Right ventricle myocardium inferior (tissue), 1 donor: ENCODE measurements at regions not wholly inside any gene's neighbourhood (a gene's known extent, or its start where the extent isn't known, plus 50 kb on each side); places are given as distances from the start of the nearest gene placed in this dataset.
A peak's percentile ranks its signal among the peaks of the same experiment; 100 is the strongest.
"Not testable (repeated sequence)": the region's sequence is repeated elsewhere in the genome, so short reads cannot be mapped to it uniquely, and the experiment has no call there.

ENCODE experiments used
- ATAC-seq: fragments of 200-7000 bp; cut with Tn5 transposase; one replicate; pipeline ENCODE4 v1.9.1; 2020; ENCODE audit warnings: mild to moderate bottlenecking, moderate library complexity
- DNase-seq: peaks from one replicate; pipeline ENCODE4 v3.0.0; 2021; ENCODE audit errors: missing footprints
- intact Hi-C: fragments of 100-400 bp; cut with DNase I; formaldehyde crosslinking; loops from one replicate; pipeline ENCODE4 v1.11.0; 2022
- donor health status: DM: no; HTN: yes; CAD: no; lungs with severe emphysema.

GRCh38 chr2:43068631-43069517 is 157.5 kb downstream of the ZFP36L2 start:
- ATAC-seq (no peak), DNase-seq (no peak)
- intact Hi-C loops = no loop called here

- DNase-seq (peak; percentile 11), ATAC-seq (no peak)
- intact Hi-C loops = no loop called here
Measured at GRCh38 chr2:43068041-43068533, 158.3 kb downstream of the ZFP36L2 start.

- ATAC-seq (no peak), DNase-seq (peak; percentile 57)
- intact Hi-C loops = no loop called here
Measured at GRCh38 chr2:43067254-43068040, 159.0 kb downstream of the ZFP36L2 start.

- intact Hi-C loops, ATAC-seq: not testable (repeated sequence)
- DNase-seq = peak; percentile 15
Measured at GRCh38 chr2:43066541-43067253, 159.7 kb downstream of the ZFP36L2 start.

GRCh38 chr2:43065871-43066270 is 160.5 kb downstream of the ZFP36L2 start:
- intact Hi-C loops = no loop called here
- ATAC-seq = no peak

GRCh38 chr2:43065036-43065435 is 161.4 kb downstream of the ZFP36L2 start:
- ATAC-seq = no peak
- peak; percentile 18 for DNase-seq
- intact Hi-C loops = no loop called here

More at GRCh38 chr2:43065871-43066270, 160.5 kb downstream of the ZFP36L2 start:
- peak; percentile 27 for DNase-seq

- intact Hi-C loops, ATAC-seq: not testable (repeated sequence)
Measured at GRCh38 chr2:43063096-43063495, 163.3 kb downstream of the ZFP36L2 start.

GRCh38 chr2:43062058-43062457 is 164.3 kb downstream of the ZFP36L2 start:
- ATAC-seq (no peak), DNase-seq (no peak)
- intact Hi-C loops = no loop called here

More at GRCh38 chr2:43063096-43063495, 163.3 kb downstream of the ZFP36L2 start:
- not testable (repeated sequence) for DNase-seq

- DNase-seq = peak; percentile 25
- ATAC-seq = no peak
- intact Hi-C loops = no loop called here
Measured at GRCh38 chr2:43060390-43061016, 165.9 kb downstream of the ZFP36L2 start.

GRCh38 chr2:43059183-43059897 is 167.1 kb downstream of the ZFP36L2 start:
- DNase-seq = peak; percentile 87
- ATAC-seq = peak; percentile 92
- intact Hi-C loops = no loop called here

GRCh38 chr2:43058726-43059110 is 167.7 kb downstream of the ZFP36L2 start:
- intact Hi-C loops = no loop called here
- ATAC-seq (no peak), DNase-seq (peak; percentile 27)

- ATAC-seq (no peak), DNase-seq (peak; percentile 25)
- intact Hi-C loops = no loop called here
Measured at GRCh38 chr2:43057742-43058725, 168.4 kb downstream of the ZFP36L2 start.

GRCh38 chr2:43057026-43057741 is 169.2 kb downstream of the ZFP36L2 start:
- DNase-seq = peak; percentile 78
- intact Hi-C loops = no loop called here

GRCh38 chr2:43055985-43056384 is 170.4 kb downstream of the ZFP36L2 start:
- ATAC-seq = no peak

More at GRCh38 chr2:43057026-43057741, 169.2 kb downstream of the ZFP36L2 start:
- peak; percentile 51 for ATAC-seq

GRCh38 chr2:43055086-43055912 is 171.1 kb downstream of the ZFP36L2 start:
- intact Hi-C loops = no loop called here
- ATAC-seq (no peak), DNase-seq (peak; percentile 16)

More at GRCh38 chr2:43055985-43056384, 170.4 kb downstream of the ZFP36L2 start:
- peak; percentile 18 for DNase-seq
- intact Hi-C loops = no loop called here
